HepG2 (cell line): ENCODE measurements at regions not wholly inside any gene's neighbourhood (a gene's known extent, or its start where the extent isn't known, plus 50 kb on each side); places are given as distances from the start of the nearest gene placed in this dataset.

ENCODE experiments used
- ATAC-seq: fragments of 200-7000 bp; cut with Tn5 transposase; 3 replicates; pipeline ENCODE4 v1.9.1; 2020; ENCODE audit warnings: mild to moderate bottlenecking, moderate library complexity
- BruUV-seq: library from RNA; stranded (reverse); fragments of 400-500 nt; replicated peaks from 2 replicates; lab custom pipeline; 2021; lab: Mats Ljungman, UMichigan
- CTCF ChIA-PET: fragments of 300-600 bp; formaldehyde crosslinking; extraction: SDS; loops from one replicate; lab custom pipeline; 2021; ENCODE audit warnings: low total read pairs, inconsistent platforms, low intra/inter-chr PET ratio; lab: Yijun Ruan, JAX
- POLR2A ChIA-PET: fragments of 350-600 bp; sonication (Branson Sonifier 250); formaldehyde crosslinking; loops from one replicate; lab custom pipeline; 2020; ENCODE audit warnings: antibody characterized with exemption, inconsistent platforms; lab: Yijun Ruan, JAX
- DNase-seq: peaks from one replicate; pipeline ENCODE4 v3.0.0-alpha.2; 2015; ENCODE audit warnings: low spot score
- FAIRE-seq: peaks from 3 replicates; lab custom pipeline; 2011; peaks lifted over from hg19 to GRCh38; lab: Jason Lieb, UNC
- H2AFZ ChIP-seq: one replicate; pipeline ENCODE4 v1.6.1; 2011; ENCODE audit warnings: low read length, inconsistent platforms
- H3K27ac ChIP-seq: fragments of 300-600 bp; 3 replicates; pipeline ENCODE4 v1.8.0; 2011; ENCODE audit warnings: mixed run types, mild to moderate bottlenecking, mixed read lengths, low read length, inconsistent platforms; ENCODE audit not compliant: insufficient read depth; ENCODE audit errors: extremely low read length
- H3K27me3 ChIP-seq, 2 experiments: fragments of 200-600 bp in 1 of 2; 2 replicates in 1 of 2; 3 replicates in 1 of 2; pipeline versions ENCODE4 v1.6.0 to v1.8.0; 2011; ENCODE audit warnings: low read length in 2 of 2, mild to moderate bottlenecking in 2 of 2, moderate library complexity in 2 of 2, inconsistent platforms in 1 of 2; ENCODE audit not compliant: insufficient read depth in 2 of 2, control insufficient read depth in 1 of 2
- H3K36me3 ChIP-seq, 2 experiments: fragments of 200-600 bp in 1 of 2; replicated peaks in 1 of 2; 2 replicates in 1 of 2; 3 replicates in 1 of 2; pipeline versions ENCODE4 v1.5.1 to v1.8.0; 2011; ENCODE audit warnings: low read length in 2 of 2, inconsistent platforms in 1 of 2; ENCODE audit not compliant: insufficient read depth in 2 of 2, control insufficient read depth in 1 of 2
- H3K4me1 ChIP-seq: 2 replicates; pipeline ENCODE4 v1.5.1; 2012; ENCODE audit warnings: low read length, inconsistent platforms; ENCODE audit not compliant: insufficient read depth
- H3K4me2 ChIP-seq: 2 replicates; pipeline ENCODE4 v1.6.0; 2011; ENCODE audit warnings: low read depth, low read length, inconsistent platforms
- H3K4me3 ChIP-seq, 3 experiments: fragments of 200-600 bp in 1 of 3; sonication (generic), shearing (Covaris generic) in 1 of 3; replicated peaks in 1 of 3; 2 replicates each; pipeline ENCODE4 v1.5.1; 2011 to 2016; ENCODE audit warnings: low read length in 3 of 3, inconsistent platforms in 2 of 3, low read depth in 2 of 3, mild to moderate bottlenecking in 2 of 3, control low read depth in 1 of 3, mixed read lengths in 1 of 3; ENCODE audit not compliant: insufficient read depth in 1 of 3
- H3K79me2 ChIP-seq: one replicate; pipeline ENCODE4 v1.6.1; 2011; ENCODE audit warnings: low read length, inconsistent platforms; ENCODE audit not compliant: insufficient read depth
- H3K9ac ChIP-seq: 2 replicates; pipeline ENCODE4 v1.6.0; 2011; ENCODE audit warnings: mild to moderate bottlenecking, low read depth, low read length, inconsistent platforms; ENCODE audit not compliant: insufficient read depth
- H3K9me3 ChIP-seq: 2 replicates; pipeline ENCODE4 v1.5.1; 2012; ENCODE audit warnings: mild to moderate bottlenecking, low read length
- H4K20me1 ChIP-seq: 2 replicates; pipeline ENCODE4 v1.6.0; 2011; ENCODE audit warnings: inconsistent platforms, mild to moderate bottlenecking, low read length, moderate library complexity; ENCODE audit not compliant: insufficient read depth
- ARNT ChIP-seq: fragments of 450-650 bp; IDR thresholded peaks from 2 replicates; pipeline ENCODE4 v1.6.1; 2017
- IRF2 ChIP-seq: IDR thresholded peaks from 2 replicates; pipeline ENCODE4 v1.6.1; 2018; ENCODE audit warnings: missing genetic modification reagents, missing compliant biosample characterization
- RBAK ChIP-seq: sonication (generic); formaldehyde crosslinking; IDR thresholded peaks from 2 replicates; pipeline ENCODE4 v1.5.1; 2020; ENCODE audit warnings: mild to moderate bottlenecking, missing genetic modification reagents
- ZNF296 ChIP-seq: sonication (generic); formaldehyde crosslinking; conservative IDR thresholded peaks from 2 replicates; pipeline ENCODE4 v1.5.0; 2020; ENCODE audit warnings: mild to moderate bottlenecking, missing genetic modification reagents
- ZNF350 ChIP-seq: sonication (generic); formaldehyde crosslinking; IDR thresholded peaks from 2 replicates; pipeline ENCODE4 v1.4.0; 2020; ENCODE audit warnings: mild to moderate bottlenecking, low read depth, missing genetic modification reagents, borderline replicate concordance
- ZNF564 ChIP-seq: sonication (generic); formaldehyde crosslinking; IDR thresholded peaks from 2 replicates; pipeline ENCODE4 v1.8.1; 2023; ENCODE audit warnings: mild to moderate bottlenecking, missing genetic modification reagents
- ZNF629 ChIP-seq: sonication (generic); formaldehyde crosslinking; conservative IDR thresholded peaks from 2 replicates; pipeline ENCODE4 v1.5.0; 2020; ENCODE audit warnings: missing genetic modification reagents
- ZNF749 ChIP-seq: sonication (generic); formaldehyde crosslinking; IDR thresholded peaks from 2 replicates; pipeline ENCODE4 v1.8.0; 2022; ENCODE audit warnings: mild to moderate bottlenecking, missing genetic modification reagents, moderate library complexity, borderline replicate concordance
- ZNF878 ChIP-seq: sonication (generic); formaldehyde crosslinking; IDR thresholded peaks from 2 replicates; pipeline ENCODE4 v1.8.1; 2023; ENCODE audit warnings: mild to moderate bottlenecking, missing genetic modification reagents, moderate library complexity
- WGBS: methylation state at CpG from one replicate; pipeline ENCODE4 v1.1.6; 2017; ENCODE audit warnings: low lambda C conversion rate; 5-methylcytosine and 5-hydroxymethylcytosine counted together
- in situ Hi-C: cut with HindIII; loops from 2 replicates; pipeline ENCODE4 v1.10.0; 2017; ENCODE audit warnings: low pct_unique_long_range_greater_than_20kb; ENCODE audit not compliant: extremely low pct_ligation_motif_present
- intact Hi-C: fragments of 100-400 bp; cut with micrococcal nuclease; formaldehyde crosslinking; loops from one replicate; pipeline ENCODE4 v1.10.0; 2022; ENCODE audit not compliant: unreplicated experiment
- TF ChIP-seq, protein P1 (sequence below): sonication (generic); formaldehyde crosslinking; IDR thresholded peaks from 2 replicates; pipeline ENCODE4 v1.8.0; 2022; ENCODE audit warnings: low read depth, missing genetic modification reagents
- TF ChIP-seq, protein P2 (sequence below): sonication (generic); formaldehyde crosslinking; IDR thresholded peaks from 2 replicates; pipeline ENCODE4 v1.4.0; 2020; ENCODE audit warnings: missing genetic modification reagents

DNA sequence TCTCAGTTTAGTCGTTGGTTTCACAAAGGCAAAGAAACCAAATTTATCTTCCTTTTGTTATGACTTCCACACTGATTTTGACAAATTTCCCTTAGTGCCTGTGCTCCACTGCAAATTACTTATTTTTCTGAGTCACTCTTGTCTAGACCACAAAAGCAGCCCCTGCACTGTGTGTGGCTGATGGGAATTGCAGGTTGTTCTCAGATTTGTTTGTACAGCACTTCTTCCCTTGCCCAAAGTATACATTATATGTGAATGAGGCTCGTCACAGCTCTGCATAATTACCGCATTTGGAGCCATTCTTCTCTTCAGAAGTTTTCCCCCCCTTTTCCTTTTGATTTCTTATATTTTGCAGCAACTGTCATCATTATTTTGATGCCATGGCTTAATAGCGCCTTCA is 354.2 kb upstream of the IL12A start:
- POLR2A ChIA-PET = no interaction called here
- ATAC-seq (no peak), DNase-seq (no peak), FAIRE-seq (no peak)
- 27% methylated on average over 4 of the region's 4 CpGs for WGBS
- TF ChIP-seq RBAK (CRISPR knock-in tag) (no peak), ZNF629 (CRISPR knock-in tag) (no peak), ARNT (no peak), IRF2 (no peak), ZNF749 (CRISPR knock-in tag) (no peak), ZNF350 (CRISPR knock-in tag) (no peak), ZNF296 (no peak), ZNF564 (CRISPR knock-in tag) (no peak), ZNF878 (CRISPR knock-in tag) (no peak)
- TF ChIP-seq, protein P1, sequence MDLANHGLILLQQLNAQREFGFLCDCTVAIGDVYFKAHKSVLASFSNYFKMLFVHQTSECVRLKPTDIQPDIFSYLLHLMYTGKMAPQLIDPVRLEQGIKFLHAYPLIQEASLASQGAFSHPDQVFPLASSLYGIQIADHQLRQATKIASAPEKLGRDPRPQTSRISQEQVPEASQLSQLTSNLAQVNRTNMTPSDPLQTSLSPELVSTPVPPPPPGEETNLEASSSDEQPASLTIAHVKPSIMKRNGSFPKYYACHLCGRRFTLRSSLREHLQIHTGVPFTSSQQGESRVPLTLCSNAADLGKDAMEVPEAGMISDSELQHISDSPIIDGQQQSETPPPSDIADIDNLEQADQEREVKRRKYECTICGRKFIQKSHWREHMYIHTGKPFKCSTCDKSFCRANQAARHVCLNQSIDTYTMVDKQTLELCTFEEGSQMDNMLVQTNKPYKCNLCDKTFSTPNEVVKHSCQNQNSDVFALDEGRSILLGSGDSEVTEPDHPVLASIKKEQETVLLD = no peak
- TF ChIP-seq, protein P2, sequence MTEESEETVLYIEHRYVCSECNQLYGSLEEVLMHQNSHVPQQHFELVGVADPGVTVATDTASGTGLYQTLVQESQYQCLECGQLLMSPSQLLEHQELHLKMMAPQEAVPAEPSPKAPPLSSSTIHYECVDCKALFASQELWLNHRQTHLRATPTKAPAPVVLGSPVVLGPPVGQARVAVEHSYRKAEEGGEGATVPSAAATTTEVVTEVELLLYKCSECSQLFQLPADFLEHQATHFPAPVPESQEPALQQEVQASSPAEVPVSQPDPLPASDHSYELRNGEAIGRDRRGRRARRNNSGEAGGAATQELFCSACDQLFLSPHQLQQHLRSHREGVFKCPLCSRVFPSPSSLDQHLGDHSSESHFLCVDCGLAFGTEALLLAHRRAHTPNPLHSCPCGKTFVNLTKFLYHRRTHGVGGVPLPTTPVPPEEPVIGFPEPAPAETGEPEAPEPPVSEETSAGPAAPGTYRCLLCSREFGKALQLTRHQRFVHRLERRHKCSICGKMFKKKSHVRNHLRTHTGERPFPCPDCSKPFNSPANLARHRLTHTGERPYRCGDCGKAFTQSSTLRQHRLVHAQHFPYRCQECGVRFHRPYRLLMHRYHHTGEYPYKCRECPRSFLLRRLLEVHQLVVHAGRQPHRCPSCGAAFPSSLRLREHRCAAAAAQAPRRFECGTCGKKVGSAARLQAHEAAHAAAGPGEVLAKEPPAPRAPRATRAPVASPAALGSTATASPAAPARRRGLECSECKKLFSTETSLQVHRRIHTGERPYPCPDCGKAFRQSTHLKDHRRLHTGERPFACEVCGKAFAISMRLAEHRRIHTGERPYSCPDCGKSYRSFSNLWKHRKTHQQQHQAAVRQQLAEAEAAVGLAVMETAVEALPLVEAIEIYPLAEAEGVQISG (CRISPR knock-in tag) = no peak
- no peaks in the 10 kb centered on the region for H4K20me1 ChIP-seq
- CTCF ChIA-PET = no interaction called here
- intact Hi-C loops (no loop called here), in situ Hi-C loops (no loop called here)
- H3K36me3 ChIP-seq = no peaks in the 10 kb centered on the region
- no peak overlapping the region for H2AFZ ChIP-seq
- H3K4me1 ChIP-seq = no peaks in the 10 kb centered on the region
- H3K27ac ChIP-seq = no peak overlapping the region
- no peak overlapping the region for H3K4me3 ChIP-seq
- H3K9ac ChIP-seq = no peak overlapping the region
- H3K27me3 ChIP-seq = peaks cover 0 to 5% of the 10 kb centered on the region in 2 experiments; a peak in 1 of 5 replicates
- H3K4me2 ChIP-seq = no peak overlapping the region
- no TSS peak for BruUV-seq
- no peaks in the 10 kb centered on the region for H3K79me2 ChIP-seq
- H3K9me3 ChIP-seq = no peaks in the 10 kb centered on the region
